NOMO-1 treated with DMSO at 0.1 percent for 48 hours (cell line): ENCODE measurements at regions not wholly inside any gene's neighbourhood (a gene's known extent, or its start where the extent isn't known, plus 50 kb on each side); places are given as distances from the start of the nearest gene placed in this dataset.
A peak's percentile ranks its signal among the peaks of the same experiment; 100 is the strongest.

ENCODE experiments used
- DNase-seq: peaks from one replicate; lab custom pipeline; 2025; ENCODE audit not compliant: unreplicated experiment; lab: John Stamatoyannopoulos, UW

DNA sequence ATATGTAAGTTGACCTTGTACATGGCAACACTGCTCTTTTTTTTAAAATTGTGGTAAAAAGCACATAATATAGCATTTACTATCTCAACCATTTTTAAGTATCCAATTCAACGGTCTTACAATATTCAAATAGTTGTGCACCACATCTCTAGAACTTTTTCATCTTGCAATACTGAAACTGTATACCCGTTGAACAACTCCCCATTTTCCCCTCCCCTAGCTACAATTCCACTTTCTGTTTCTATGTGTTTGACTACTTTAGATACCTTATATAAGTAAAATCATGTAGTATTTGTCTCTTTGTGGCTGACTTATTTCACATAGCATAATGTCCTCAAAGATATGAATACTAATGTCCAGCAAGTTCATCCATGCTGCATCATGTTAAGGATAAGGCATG is 452.1 kb downstream of the TXNL1 start:
- no peak for DNase-seq

DNA sequence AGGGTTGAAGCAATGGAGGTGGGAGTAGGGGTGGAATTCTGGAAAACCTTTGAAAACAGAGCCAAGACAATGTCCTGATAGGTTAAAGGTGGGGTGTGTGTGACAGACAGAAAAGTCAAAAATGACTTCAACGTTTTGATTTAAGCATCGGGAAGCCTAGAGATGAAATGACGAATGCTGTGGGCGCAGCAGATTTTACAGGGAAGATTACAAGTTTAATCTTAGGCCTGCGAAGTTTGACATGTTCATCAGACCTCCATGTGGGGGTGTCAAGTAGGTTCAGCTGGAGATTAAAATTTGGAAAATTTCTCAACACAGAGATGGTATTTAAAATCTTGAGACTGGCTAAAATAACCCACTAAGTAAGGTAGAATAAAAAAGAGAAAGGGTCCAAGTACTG is 453.3 kb downstream of the TXNL1 start:
- DNase-seq: no peak

DNA sequence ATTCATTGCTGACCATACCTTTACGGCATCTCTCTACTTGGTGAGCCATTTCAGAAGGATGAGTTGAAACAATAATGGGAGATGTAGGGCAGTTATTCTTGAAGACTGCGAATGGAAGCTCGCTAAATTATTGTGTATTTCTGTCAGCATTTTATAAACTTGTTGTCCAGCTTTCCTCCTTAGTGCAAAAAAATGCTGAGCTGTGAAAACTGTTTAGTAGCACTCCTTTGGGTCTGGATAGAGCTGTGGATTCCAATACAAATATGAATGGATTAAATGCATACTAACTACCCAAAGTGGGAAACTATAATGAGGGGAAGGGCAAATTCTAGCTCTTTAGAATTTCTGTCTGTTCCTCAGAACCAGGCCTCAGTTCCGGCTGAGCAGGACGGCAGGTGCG is 461.6 kb downstream of the TXNL1 start:
- DNase-seq: no peak

DNA sequence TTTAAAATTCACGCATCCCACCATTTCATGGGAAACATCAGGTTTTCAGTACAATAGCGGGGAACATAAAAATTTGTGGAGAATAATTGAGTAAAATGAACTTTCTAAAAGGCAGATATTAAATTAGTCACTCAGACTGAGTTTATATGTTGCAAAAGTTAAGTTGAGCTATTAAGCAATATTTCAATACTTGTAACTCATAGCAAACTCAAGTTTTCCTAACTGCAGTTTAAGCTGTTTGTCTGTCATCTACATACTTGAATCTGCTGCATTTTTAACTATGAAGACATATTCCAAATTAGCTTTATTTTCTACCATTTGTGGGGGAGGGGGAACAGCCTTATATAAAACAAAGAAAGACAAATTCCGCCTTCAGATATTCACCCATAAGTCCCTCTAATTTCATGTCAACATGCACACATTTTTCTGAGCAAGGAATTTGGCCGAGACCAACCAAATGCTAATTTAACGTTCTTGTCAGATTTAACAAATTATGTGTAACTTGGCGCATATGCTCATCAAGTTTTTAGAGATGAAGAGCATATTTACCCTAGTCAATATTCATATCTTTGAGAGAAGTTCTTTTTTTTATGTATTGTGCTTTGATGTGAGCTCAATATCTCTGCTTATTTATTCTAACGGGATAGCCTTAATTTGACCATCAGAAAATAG is 462.9 kb downstream of the TXNL1 start:
- DNase-seq: no peak

DNA sequence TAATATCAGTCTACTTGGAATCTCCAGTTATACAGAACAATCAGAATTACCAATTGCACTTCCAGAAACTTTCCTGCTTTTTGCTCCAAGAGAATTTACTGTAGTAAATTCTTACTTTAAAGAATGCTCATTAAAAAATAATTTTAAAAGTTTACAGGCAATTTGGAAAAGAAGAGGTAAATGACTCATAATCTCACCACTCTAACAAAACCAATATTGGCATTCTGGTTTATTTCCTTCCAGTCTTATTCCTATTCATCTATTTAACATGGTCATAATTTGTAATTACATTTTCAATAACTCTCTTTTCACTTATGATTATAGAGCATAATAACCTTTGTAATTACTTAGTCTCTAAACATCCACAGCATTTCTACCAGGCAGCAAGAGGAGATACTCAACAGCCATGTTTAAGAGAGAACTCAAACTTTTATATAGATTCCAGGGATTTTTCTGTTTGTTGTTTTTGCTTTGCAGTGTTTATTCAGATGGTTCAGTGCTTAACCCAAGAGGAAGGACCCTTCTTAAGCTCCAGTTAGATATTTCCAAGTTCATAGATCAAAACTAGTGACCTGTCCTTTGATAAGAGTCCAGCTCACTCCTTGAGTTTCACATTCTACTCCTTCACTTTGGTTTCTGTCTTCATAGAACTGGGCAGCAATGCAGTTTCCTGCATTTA is 464.7 kb downstream of the TXNL1 start:
- DNase-seq: no peak

DNA sequence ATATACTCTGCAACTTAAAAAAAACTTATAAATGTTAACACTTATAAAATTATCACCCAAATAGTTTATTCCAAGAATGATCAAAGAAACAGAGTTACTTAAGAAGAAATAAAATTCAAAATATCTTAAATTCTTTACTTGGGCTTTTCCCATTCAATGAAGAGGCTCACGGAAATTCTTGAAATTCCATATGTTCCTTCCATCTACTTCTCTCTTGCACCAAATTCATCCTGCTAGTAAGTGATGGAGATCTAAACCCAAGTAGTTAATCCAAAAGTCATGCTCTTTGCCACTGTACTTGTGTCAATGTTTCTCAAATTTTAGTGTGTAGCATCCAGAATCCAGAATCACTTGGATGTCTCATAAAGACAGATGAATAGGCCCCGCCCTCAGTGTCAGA is 465.9 kb downstream of the TXNL1 start:
- DNase-seq: no peak

DNA sequence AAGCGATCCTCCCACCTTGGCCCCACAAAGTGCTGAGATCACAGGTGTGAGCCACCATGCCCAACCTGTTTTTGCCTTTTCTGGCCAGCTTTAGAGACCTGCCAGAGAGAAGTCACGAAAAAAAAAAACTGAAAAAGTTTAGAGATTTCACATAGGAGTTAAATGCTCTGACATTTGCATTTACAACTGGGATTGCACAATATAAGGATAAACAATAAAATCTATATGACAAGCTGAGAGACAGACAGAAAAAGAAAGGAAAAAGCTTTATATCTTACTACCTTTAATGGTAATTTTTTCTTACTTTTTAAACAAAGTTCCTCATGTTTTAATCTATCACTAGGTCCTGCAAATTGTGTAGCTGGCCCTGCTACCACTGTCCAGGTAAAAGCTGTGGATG is 466.5 kb downstream of the TXNL1 start:
- DNase-seq: no peak

DNA sequence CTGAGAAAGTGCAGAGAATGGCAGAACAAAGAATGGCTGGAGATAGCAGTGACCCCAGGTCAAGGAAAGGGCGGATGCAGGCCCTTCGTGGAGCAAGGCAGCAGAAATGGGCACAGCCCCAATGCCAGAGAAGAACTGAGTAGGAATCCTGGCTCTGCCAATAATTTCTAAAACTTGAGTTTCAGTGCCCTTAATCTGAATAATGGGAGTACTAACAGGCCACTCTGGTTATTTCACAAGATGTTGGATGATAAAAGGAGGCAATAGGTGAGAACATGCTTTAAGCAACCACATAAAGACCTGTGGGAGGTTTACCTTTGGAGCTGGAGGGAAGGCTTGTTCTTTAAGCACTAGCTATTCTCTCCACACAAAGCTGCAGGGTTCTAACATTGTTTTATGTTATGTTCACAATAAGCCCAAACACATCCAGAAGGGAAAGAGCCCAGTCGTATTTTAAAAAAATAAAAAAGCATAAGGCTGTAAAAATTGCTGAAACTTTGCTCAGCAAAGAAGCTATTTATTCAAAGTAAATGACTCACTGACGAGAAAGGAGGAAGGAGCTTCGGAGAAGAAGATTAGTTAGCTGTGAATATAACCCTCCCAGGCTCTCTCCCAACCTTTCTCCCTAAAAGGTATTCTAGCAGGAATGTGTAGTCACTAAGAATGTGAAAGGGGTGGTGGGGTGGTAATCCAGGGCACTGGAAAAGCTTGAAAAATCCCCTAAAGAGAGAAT is 470.2 kb downstream of the TXNL1 start:
- peak; percentile 42 for DNase-seq

DNA sequence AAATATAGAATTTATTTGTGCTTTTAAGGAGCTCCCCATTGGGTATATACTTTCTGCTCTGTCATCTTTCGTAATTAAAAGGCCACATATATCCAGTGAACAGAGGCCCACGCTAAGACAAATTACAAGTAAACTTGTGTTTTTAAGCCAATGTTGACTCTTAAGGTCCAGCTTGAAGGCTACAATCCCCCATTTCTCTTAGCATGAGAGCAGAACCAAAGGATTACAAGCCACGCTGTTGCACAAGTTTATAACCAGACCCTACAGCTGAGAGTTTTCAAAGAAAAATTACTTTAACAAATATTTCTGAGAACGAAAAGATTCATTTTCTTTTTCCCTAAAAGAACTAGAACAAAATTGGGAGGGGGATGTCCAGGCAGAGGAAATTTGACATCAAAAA is 471.0 kb downstream of the TXNL1 start:
- no peak for DNase-seq

DNA sequence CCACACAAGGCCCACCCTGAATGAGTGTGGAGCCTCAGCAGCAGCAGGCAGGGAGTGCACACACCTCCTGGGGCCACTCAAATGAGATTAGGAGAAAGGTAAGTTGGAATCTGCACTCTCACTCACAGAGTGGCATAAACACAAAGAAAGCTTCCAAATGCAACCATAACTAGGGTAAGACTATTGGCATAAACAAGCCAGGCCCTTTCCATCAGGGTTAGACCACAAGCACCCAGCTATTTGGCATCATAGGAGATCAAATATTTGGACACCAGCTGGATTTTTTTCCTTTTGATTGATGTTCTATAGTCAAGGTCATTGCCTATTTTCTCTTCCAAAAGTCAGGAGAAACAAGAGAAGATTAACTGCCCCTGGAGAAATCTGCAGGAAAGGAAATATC is 471.5 kb downstream of the TXNL1 start:
- DNase-seq: no peak

DNA sequence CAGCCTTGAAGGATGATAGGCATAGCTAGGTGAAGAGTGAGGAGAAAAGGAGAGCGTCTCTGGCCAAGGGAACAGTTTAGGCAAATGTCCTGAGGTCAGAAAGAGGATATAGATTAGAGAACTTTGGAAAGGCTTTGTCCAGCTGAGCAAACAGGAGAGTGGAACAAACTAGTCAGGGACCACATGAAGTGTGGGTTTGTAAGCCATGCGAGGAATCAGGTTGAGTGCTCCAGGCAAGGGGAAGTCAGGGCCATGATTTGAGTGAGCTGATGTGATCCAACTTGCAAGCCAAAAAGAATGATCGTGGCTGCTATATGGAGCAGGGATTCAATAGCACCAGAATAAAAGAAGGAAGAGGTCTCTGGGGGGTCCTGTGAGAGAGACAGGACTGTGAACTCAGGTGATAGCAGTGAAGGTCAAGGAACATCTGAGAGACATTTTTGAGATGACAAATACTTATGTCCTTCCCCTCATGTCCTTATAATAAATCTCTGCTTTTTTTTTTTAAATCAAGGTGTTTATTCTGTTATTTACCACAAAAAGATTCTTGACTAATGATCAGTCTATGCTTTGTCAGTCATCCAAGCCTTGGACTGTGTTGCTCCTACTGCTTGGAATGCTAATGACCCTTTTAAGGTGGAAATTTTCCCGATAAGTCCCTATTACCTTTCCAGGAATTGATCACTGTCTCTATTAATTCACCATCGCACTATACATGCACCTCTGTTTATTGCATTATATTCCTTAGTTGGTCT is 472.6 kb downstream of the TXNL1 start:
- DNase-seq: no peak

DNA sequence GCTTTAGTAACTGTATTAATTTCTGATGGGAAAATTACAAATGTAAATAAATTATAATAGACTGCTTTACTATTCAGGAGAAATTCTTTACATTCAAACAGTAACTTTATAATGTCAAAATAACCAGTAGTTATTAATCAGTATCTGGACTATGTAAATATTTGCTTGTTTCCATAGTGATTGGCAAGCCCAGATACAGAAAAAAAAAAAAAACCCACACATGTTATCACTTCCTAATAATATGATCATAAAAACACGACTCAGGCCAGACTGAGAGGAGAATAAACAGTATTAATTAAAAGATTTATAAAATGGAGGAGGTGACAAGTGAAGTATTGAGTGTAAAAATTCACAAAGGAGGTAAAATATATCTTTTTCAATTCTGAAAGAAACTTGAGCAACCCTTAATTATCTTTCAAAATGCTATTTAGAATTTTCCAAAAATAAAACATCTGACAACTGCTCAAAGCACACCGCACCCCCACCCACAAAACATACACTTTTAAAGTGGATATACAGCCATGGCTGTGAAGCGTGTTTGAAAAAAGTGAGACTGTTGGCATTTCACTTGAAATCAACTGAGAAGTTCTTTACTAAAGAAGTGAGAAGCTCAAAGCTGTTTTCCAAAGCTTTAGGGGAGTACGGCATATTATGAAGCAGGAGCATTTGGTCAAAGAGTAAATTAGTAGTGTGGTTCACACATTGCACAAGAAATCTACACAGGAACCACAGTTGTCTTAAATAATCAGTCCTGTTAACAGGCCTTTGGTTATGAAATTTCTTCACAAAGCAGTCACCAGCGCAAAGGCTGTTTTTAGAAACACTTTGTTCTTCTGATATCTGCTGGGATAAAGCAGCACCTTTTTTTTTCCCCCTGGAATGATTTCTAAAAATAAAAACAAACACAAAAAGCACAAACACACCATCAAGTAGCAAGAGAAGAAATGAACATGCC is 475.8 kb downstream of the TXNL1 start:
- DNase-seq: peak; percentile 92

DNA sequence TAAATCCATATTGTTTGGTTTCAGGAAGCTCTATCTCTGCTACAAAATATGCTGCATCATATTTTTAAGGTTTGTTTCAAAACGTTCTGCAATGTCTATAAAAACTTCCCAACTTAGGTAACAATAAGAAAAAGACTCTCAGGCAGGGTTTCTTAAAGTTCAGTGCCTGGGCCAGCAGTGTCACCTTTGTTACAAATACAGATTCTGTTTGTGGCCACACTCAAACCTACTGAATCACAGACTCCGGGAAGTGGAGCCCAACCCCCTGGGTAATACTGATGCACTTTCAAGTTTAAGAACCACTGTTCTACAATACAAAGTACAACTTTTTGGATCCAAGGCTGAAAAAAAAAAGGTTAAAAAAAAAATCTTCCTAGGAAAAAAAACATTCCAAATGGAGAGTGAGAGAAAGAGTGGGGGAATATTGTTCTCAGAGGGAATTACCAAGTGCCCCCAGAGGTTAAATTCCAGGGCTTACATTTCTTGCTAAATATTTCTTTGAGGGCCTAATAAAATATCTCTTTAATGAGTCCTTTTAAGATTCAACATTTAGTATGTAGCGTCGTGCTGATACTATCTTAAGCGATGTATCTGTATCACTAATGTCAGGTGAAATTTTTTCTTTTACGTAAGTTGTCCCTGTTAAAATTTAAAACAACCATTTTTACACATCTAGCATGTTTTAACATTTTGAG is 476.7 kb downstream of the TXNL1 start:
- DNase-seq: peak; percentile 33

DNA sequence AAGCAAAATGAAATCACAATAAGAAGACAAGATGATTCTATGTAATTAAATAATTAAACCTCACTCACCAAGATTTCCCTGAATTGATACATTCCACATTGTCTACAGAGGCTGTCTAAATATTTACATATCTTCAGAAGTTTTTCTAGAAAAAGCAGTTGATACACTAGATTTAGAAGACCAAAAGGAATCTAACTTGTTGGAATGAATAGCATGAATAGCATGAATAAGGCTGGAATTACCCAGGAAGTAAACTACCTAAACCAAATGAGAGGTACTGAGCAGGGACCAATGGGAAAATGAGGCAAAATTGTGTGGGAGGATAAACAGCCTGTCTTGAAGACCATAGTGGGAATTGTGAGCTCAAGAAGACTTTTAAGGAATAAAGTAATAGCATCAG is 479.7 kb downstream of the TXNL1 start:
- DNase-seq: no peak

DNA sequence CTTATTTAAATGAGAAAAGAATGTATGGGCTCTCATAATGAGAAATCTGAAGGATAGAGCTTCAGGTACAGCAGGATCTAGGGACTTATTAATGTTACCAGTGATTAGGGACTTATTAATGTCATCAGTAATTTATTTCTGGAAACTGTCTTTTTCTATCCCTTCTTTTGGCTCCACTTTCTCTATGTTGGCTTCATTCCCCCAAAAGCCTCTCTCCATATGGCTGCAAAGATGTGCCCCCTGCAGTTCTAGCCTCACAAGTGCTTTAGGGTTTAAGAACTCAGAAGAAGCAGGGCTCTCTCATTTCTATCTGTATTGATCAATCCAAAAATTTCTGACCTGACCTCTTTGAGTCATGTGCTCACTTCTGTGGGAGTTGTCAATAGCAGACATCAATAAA is 480.9 kb downstream of the TXNL1 start:
- DNase-seq: no peak

DNA sequence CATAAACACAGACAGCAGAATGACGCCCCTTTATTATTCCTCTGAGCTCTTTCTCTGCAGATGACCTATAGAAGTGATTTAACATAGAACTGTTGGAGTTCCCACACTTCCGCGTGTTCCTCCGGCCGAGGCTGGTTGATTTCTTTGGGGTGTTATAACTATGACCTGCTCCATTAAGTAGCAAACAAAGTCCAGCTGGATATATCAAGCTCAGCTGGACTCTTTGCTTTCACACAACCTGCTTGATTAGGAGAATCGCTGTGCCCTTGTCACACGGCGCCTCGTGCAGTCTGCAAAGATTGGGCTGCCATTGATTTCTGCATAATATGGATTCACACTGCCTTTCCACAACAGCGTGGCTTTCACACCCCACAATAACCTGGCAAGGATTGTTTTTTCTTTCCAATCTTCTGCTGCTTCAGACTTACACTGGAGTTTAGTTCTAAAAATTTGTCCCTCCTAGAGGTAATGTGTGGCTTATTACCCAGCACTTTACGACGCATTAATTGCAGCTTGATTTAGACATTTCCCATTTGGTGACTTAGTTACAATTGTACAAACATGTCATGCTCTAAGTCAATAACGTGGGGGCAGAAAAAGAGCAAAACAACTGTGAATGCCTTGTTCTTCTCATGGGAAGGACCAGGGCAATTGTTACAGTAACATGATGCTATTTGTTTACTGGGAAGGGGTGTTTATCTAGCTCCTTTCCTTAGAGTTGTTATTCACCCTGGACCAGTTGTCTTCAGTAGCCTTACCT is 485.7 kb downstream of the TXNL1 start:
- no peak for DNase-seq

DNA sequence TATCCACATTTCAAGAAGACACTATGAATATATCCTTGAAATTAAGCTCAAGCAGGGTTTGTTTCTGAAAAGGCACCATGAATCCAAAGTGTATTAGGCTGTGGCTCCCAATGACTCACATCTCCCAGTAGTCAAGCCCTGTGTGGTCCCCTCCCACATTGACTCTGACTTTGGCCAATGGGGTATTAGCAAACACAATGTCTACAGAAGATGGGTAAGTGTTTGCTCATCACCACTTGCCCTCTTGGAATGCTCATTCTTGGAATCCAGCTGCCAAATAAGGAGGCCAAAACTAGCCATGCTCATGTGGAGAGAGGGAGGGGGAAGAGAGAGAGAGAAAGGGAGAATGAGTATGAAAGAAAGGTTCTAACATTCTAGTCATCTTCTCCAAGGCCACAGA is 490.0 kb downstream of the TXNL1 start:
- DNase-seq: no peak

DNA sequence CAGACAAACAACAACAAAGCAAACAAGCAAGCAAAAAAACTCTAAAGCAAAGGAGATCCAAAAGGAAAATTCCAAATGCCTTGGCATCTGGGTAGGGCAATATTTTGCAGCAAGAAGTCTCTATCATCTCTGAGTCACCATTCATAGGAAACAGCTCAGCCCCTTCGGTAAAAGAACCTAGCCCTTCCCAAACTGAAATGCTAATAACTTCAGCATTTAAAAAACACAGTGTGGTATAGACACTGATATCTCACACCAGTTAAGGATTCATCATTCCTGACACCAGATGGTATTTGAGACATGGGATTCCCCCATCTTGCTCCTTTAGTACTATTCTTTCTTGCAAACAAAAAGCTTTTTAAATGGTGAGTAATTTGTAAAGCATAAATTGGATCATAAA is 491.8 kb downstream of the TXNL1 start:
- no peak for DNase-seq

DNA sequence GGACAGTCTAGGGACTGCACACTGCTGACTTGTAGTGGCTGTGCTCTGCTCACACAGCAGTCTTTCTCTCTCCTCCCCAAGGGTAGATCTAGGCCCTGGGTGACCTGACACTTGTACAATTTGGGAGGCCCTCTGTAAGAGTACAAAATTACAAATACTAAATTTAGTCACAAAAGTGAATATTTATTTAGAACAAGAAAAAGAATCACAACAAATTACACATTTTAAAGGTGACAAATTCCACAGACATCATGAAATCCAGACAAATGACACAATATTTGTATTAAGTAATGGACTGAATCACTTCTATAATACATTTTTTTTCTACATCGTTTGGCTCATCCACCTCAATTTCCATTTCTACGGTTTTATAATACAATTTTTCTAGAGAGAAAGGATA is 496.4 kb downstream of the TXNL1 start:
- DNase-seq: no peak
